ENCODE measurements at regions not wholly inside any gene's neighbourhood (a gene's known extent, or its start where the extent isn't known, plus 50 kb on each side); places are given as distances from the start of the nearest gene placed in this dataset.

DNA sequence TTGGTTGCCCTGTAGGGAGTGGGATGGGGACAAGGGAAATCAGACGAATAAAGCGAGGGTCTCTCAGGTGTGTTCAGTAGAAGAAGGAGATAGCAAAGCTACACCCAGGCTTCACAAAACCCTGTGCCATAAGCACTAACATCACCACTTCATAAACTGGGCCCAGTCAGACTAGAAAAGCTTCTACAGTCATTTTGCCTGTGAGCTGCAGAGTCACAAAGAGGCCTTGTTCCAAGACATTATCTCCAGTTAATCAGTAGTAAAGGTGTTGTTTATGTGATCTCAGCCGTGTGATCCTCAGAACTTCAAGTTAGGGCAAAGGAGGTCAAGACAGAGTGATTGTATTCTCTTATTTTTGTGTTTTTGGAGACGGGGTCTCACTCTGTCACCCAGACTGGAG is 148.0 kb downstream of the GALR1 start (continued):
- no peak for TF ChIP-seq ZNF687 (CRISPR knock-in tag; IDR thresholded peaks at IDR 0.05)
- TF ChIP-seq TOE1 (CRISPR knock-in tag; IDR thresholded peaks at IDR 0.05): no peak

- 6% methylated on average over 5 of the region's 5 CpGs for WGBS (ENCODE audit: low lambda C conversion rate)
- POLR2A ChIA-PET: no interaction called here
- H2AFZ ChIP-seq (ENCODE audit: low read length): no peak overlapping the region
- H3K79me2 ChIP-seq (ENCODE audit: insufficient read depth, low read length): no peaks in the 10 kb centered on the region
- intact Hi-C loops (cut with micrococcal nuclease; ENCODE audit: unreplicated experiment): no loop called here
- no peaks in the 10 kb centered on the region for H4K20me1 ChIP-seq (ENCODE audit: insufficient read depth, low read length)
- BruUV-seq (replicated peaks): no TSS peak
- no peak for ATAC-seq
- H3K4me2 ChIP-seq (ENCODE audit: low read depth, low read length): no peak overlapping the region
- CTCF ChIA-PET (ENCODE audit: low intra/inter-chr PET ratio, low total read pairs): no interaction called here
- H3K9ac ChIP-seq (ENCODE audit: insufficient read depth, low read depth, low read length): no peak overlapping the region
- H3K4me1 ChIP-seq (ENCODE audit: insufficient read depth, low read length): no peaks in the 10 kb centered on the region
- no peak for TF ChIP-seq ZNF251 (CRISPR knock-in tag; IDR thresholded peaks at IDR 0.05)
- no peak for TF ChIP-seq ZNF598 (CRISPR knock-in tag; IDR thresholded peaks at IDR 0.05; ENCODE audit: borderline replicate concordance)
- H3K9me3 ChIP-seq (ENCODE audit: low read length): no peaks in the 10 kb centered on the region
- H3K27me3 ChIP-seq (ENCODE audit: control insufficient read depth in 1 of 2, insufficient read depth in 2 of 2, low read length in 2 of 2): peaks cover 0 to 12% of the 10 kb centered on the region in 2 experiments; a peak in 2 of 5 replicates
- no peak overlapping the region for H3K4me3 ChIP-seq (replicated peaks in 1 of 3; ENCODE audit: insufficient read depth in 1 of 3, low read depth in 2 of 3, low read length in 3 of 3)
- no peak for DNase-seq (ENCODE audit: low spot score)
- in situ Hi-C loops (cut with HindIII; ENCODE audit: extremely low pct_ligation_motif_present, low pct_unique_long_range_greater_than_20kb): no loop called here
- no peak for FAIRE-seq
- H3K36me3 ChIP-seq (replicated peaks in 1 of 2; ENCODE audit: control insufficient read depth in 1 of 2, insufficient read depth in 2 of 2, low read length in 2 of 2): no peaks in the 10 kb centered on the region
- no peak overlapping the region for H3K27ac ChIP-seq (ENCODE audit: extremely low read length, insufficient read depth, low read length)
Measured at GRCh38 chr18:77400561-77400960, 150.9 kb downstream of the GALR1 start.

Data from HepG2 (cell line).